Endothelial cell of umbilical vein (primary cell): ENCODE measurements at regions not wholly inside any gene's neighbourhood (a gene's known extent, or its start where the extent isn't known, plus 50 kb on each side); places are given as distances from the start of the nearest gene placed in this dataset.

Experiments
- POLR2AphosphoS5 ChIP-seq: IDR thresholded peaks from 2 replicates; pipeline ENCODE4 v1.6.1; 2012; ENCODE audit warnings: low read depth, mild to moderate bottlenecking, control low read depth, low read length, moderate library complexity; ENCODE audit not compliant: insufficient read depth
- TF ChIP-seq, protein P1 (sequence below), 2 donors: IDR thresholded peaks; 1 replicate in 1 of 2; 2 replicates in 1 of 2; pipeline ENCODE4 v1.5.1; 2011; ENCODE audit warnings: low read length in 2 of 2, mild to moderate bottlenecking in 2 of 2, moderate library complexity in 2 of 2, control low read depth in 1 of 2, inconsistent platforms in 1 of 2, low read depth in 1 of 2; ENCODE audit not compliant: insufficient read depth in 1 of 2; ENCODE audit errors: extremely low read depth in 1 of 2

DNA sequence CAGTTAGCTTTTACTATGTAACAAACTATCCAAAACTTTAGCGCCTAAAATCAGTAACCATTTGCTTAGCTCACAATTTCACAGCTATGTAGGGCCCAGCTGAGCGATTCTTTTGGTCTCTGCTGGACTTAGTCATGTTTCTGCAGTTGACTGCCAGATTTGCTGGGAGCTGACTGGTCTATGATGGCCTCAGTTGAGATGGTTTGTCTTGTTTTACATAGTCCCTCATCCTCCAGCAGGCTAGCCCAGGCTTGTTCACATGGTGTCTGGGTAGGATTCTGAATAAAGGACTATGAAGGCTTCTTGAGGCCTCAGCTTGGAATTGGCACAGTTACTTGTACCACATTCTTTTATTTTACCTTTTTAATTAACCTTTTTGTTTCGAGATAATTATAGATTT, 247.8 kb upstream of the CHD6 start:
- no peak for TF ChIP-seq POLR2AphosphoS5
- TF ChIP-seq, protein P1, sequence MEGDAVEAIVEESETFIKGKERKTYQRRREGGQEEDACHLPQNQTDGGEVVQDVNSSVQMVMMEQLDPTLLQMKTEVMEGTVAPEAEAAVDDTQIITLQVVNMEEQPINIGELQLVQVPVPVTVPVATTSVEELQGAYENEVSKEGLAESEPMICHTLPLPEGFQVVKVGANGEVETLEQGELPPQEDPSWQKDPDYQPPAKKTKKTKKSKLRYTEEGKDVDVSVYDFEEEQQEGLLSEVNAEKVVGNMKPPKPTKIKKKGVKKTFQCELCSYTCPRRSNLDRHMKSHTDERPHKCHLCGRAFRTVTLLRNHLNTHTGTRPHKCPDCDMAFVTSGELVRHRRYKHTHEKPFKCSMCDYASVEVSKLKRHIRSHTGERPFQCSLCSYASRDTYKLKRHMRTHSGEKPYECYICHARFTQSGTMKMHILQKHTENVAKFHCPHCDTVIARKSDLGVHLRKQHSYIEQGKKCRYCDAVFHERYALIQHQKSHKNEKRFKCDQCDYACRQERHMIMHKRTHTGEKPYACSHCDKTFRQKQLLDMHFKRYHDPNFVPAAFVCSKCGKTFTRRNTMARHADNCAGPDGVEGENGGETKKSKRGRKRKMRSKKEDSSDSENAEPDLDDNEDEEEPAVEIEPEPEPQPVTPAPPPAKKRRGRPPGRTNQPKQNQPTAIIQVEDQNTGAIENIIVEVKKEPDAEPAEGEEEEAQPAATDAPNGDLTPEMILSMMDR (IDR thresholded peaks at IDR 0.05; ENCODE audit: extremely low read depth in 1 of 2, insufficient read depth in 1 of 2, low read depth in 1 of 2, low read length in 2 of 2): no peak
